IMR-90 (cell line): ENCODE measurements at regions not wholly inside any gene's neighbourhood (a gene's known extent, or its start where the extent isn't known, plus 50 kb on each side); places are given as distances from the start of the nearest gene placed in this dataset.

Experiments used
- CEBPB ChIP-seq: IDR thresholded peaks from 2 replicates; pipeline ENCODE4 v1.6.1; 2012; ENCODE audit warnings: low read depth, low read length, improper control_type of control experiment
- FOS ChIP-seq: fragments of 150-350 bp; IDR thresholded peaks from 2 replicates; pipeline ENCODE4 v1.6.1; 2016; ENCODE audit warnings: low read depth, low read length
- MAZ ChIP-seq: IDR thresholded peaks from 2 replicates; pipeline ENCODE4 v1.6.1; 2012; ENCODE audit warnings: low read depth, mild to moderate bottlenecking, low read length, improper control_type of control experiment, moderate library complexity, borderline replicate concordance
- MXI1 ChIP-seq: IDR thresholded peaks from 2 replicates; pipeline ENCODE4 v1.6.1; 2012; ENCODE audit warnings: low read depth, mild to moderate bottlenecking, low read length, moderate library complexity, borderline replicate concordance
- NFE2L2 ChIP-seq: fragments of 150-350 bp; IDR thresholded peaks from 2 replicates; pipeline ENCODE4 v1.6.1; 2016; ENCODE audit warnings: low read depth, mild to moderate bottlenecking, low read length
- POLR2A ChIP-seq: IDR thresholded peaks from 2 replicates; pipeline ENCODE4 v1.6.1; 2012; ENCODE audit warnings: mild to moderate bottlenecking, low read depth, low read length
- TF ChIP-seq, protein P1 (sequence below): conservative IDR thresholded peaks from 2 replicates; pipeline ENCODE4 v1.5.1; 2012; ENCODE audit warnings: mild to moderate bottlenecking, low read depth, low read length, improper control_type of control experiment
- TF ChIP-seq, protein P2 (sequence below): fragments of 150-350 bp; IDR thresholded peaks from 2 replicates; pipeline ENCODE4 v1.6.1; 2016; ENCODE audit warnings: low read depth, mild to moderate bottlenecking, low read length, moderate library complexity, borderline replicate concordance
- TF ChIP-seq, protein P3 (sequence below): fragments of 150-350 bp; IDR thresholded peaks from 2 replicates; pipeline ENCODE4 v1.6.1; 2017; ENCODE audit warnings: mild to moderate bottlenecking, antibody characterized with exemption, low read length, low read depth

DNA sequence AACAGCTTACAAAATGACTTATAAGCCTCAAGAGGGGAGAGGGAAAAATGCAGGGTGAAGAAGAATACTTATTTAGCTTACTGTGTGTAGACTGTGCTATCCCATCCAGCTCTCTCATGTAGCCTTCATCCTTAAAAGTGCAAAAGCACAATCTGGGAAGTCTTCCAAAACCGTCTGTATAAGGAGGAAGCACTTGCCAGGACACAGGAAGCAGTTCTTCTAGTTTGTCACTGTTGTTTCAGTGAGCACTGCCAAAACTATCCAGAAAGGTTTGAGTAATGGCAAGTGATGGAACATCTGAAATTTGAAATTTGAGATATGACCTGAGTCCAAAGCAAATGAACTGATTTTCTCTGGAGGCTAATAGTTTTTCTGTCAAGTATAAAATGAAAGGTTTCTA, 140.8 kb upstream of the ISL1 start:
- TF ChIP-seq, protein P1, sequence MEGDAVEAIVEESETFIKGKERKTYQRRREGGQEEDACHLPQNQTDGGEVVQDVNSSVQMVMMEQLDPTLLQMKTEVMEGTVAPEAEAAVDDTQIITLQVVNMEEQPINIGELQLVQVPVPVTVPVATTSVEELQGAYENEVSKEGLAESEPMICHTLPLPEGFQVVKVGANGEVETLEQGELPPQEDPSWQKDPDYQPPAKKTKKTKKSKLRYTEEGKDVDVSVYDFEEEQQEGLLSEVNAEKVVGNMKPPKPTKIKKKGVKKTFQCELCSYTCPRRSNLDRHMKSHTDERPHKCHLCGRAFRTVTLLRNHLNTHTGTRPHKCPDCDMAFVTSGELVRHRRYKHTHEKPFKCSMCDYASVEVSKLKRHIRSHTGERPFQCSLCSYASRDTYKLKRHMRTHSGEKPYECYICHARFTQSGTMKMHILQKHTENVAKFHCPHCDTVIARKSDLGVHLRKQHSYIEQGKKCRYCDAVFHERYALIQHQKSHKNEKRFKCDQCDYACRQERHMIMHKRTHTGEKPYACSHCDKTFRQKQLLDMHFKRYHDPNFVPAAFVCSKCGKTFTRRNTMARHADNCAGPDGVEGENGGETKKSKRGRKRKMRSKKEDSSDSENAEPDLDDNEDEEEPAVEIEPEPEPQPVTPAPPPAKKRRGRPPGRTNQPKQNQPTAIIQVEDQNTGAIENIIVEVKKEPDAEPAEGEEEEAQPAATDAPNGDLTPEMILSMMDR: no peak
- TF ChIP-seq, protein P2, sequence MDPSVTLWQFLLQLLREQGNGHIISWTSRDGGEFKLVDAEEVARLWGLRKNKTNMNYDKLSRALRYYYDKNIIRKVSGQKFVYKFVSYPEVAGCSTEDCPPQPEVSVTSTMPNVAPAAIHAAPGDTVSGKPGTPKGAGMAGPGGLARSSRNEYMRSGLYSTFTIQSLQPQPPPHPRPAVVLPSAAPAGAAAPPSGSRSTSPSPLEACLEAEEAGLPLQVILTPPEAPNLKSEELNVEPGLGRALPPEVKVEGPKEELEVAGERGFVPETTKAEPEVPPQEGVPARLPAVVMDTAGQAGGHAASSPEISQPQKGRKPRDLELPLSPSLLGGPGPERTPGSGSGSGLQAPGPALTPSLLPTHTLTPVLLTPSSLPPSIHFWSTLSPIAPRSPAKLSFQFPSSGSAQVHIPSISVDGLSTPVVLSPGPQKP: no peak
- TF ChIP-seq MXI1: no peak
- TF ChIP-seq, protein P3, sequence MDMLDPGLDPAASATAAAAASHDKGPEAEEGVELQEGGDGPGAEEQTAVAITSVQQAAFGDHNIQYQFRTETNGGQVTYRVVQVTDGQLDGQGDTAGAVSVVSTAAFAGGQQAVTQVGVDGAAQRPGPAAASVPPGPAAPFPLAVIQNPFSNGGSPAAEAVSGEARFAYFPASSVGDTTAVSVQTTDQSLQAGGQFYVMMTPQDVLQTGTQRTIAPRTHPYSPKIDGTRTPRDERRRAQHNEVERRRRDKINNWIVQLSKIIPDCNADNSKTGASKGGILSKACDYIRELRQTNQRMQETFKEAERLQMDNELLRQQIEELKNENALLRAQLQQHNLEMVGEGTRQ: no peak
- TF ChIP-seq MAZ: no peak
- TF ChIP-seq CEBPB: no peak
- no peak for TF ChIP-seq FOS
- no peak for TF ChIP-seq POLR2A
- no peak for TF ChIP-seq NFE2L2
